ENCODE measurements at regions not wholly inside any gene's neighbourhood (a gene's known extent, or its start where the extent isn't known, plus 50 kb on each side); places are given as distances from the start of the nearest gene placed in this dataset.
A peak's percentile ranks its signal among the peaks of the same experiment; 100 is the strongest.
"Not testable (repeated sequence)": the region's sequence is repeated elsewhere in the genome, so short reads cannot be mapped to it uniquely, and the experiment has no call there.

DNA sequence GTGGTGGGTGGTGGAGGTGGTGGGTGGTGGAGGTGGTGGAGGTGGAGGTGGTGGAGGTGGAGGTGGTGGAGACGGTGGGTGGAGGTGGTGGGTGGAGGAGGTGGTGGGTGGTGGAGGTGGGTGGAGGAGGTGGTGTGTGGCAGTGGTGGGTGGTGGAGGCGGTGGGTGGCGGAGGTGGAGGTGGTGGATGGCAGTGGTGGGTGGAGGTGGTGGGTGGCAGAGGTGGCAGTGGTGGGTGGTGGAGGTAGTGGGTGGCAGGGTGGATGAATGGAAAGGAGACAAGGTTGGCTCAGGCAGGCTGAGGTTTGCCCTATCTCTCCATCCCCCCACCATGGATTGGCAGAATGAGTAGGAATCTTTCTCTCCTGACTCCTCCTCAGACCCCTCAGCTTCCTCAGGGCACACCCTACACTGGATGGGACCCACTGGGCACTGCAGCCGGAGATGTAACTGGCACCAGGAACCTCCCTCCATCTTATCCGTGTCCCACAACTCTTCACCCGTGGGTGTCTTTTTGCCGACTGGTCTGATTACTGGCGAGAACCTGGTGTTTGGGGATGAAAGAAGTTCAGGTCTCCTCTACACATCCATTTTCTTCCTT is 166.3 kb downstream of the C9orf50 start:
- no peak for DNase-seq

- no peak for DNase-seq
Observed at GRCh38 chr9:129453734-129454133, 167.2 kb downstream of the C9orf50 start.

- DNase-seq: no peak
Observed at GRCh38 chr9:129451669-129452068, 169.2 kb downstream of the C9orf50 start.

GRCh38 chr9:129451089-129451656 is 169.7 kb downstream of the C9orf50 start:
- DNase-seq: no peak

DNA sequence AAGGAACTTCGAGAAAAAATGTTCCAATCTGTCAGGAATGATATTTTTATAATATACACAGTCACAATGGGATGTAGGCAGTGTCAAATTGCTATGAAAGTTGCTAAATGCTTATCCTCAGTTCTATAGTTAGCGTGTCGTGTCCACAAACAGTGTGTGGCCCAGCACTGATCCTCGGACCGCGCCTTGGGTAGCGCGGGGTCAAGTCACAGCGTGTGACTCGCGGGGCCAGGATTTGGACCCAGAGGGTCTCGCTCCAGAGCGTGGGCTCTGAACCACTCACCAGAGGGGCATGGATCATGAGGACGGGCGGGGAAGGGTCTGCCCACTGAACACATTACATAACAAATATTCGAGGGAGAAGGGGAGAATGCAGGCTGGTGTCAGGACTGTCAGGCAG is 171.8 kb downstream of the C9orf50 start:
- no peak for DNase-seq

GRCh38 chr9:129446828-129447550 is 173.9 kb downstream of the C9orf50 start:
- peak in 1 of 2 experiments; percentile 18 for DNase-seq

DNA sequence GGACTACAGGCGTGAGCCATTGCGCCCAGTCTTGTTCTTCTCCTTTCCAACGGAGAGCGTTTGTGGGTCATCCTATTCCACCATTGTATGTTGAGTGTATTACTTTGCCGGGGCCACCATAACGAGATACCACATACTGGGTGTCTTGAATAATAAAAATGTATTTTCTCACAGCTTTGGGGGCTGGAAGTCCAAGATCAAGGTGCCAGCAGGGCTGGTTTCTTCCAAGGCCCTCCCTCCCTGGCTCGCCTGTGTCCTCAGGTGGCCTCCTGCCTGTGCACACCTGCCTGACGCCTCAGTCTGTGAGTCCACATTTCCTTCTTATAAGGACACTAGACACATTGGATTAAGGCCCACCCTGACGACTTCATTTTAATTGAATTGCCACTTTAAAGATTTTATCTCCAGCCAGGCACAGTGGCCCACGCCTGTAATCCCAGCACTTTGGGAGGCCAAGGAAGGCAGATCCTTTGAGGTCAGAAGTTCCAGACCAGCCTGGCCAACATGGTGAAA is 175.1 kb downstream of the C9orf50 start:
- DNase-seq: no peak

- not testable (repeated sequence) for DNase-seq
Observed at GRCh38 chr9:129443515-129444164, 177.3 kb downstream of the C9orf50 start.

GRCh38 chr9:129442803-129443511 is 177.9 kb downstream of the C9orf50 start:
- DNase-seq: no peak

DNA sequence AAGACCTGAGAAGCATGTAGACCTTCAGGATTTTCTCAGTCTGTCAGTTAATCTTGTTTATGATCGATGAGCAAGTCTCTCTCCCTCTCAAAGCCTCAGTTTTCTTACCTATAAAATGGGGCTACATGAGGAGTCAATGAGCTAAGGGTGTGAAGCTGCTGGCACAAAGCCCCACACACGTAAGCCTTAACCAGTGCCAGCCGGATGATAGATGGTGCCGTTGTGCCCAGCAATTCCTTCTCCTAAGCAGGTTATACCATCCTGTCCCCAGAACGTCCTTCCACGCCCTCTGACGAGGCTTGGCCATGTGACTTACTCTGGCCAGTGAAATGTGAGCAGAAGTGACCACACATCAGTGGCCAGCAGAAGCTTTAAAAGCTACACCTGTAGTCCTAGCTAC is 179.0 kb downstream of the C9orf50 start:
- DNase-seq: no peak

- DNase-seq: no peak
Observed at GRCh38 chr9:129440435-129441186, 180.3 kb downstream of the C9orf50 start.

DNA sequence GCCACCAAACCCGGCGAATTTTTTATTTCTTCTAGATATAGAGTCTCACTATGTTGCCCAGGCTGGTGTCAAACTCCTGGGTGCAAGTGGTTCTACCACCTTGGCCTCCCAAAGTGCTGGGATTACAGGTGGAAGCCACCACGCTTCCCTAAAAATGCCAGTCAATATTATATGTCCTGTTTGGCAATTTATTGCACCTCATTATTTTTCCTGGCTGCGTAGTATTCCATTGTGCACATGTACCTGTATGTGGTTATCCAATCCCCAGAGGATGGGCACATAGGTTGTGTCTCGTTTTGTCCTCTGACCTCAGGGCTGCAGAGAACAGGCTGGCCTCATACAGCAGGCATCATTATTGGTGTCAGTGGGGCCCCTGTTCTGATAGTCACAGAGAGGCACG is 181.7 kb downstream of the C9orf50 start:
- no peak for DNase-seq

- no peak for DNase-seq
Observed at GRCh38 chr9:129437626-129438323, 183.1 kb downstream of the C9orf50 start.

DNA sequence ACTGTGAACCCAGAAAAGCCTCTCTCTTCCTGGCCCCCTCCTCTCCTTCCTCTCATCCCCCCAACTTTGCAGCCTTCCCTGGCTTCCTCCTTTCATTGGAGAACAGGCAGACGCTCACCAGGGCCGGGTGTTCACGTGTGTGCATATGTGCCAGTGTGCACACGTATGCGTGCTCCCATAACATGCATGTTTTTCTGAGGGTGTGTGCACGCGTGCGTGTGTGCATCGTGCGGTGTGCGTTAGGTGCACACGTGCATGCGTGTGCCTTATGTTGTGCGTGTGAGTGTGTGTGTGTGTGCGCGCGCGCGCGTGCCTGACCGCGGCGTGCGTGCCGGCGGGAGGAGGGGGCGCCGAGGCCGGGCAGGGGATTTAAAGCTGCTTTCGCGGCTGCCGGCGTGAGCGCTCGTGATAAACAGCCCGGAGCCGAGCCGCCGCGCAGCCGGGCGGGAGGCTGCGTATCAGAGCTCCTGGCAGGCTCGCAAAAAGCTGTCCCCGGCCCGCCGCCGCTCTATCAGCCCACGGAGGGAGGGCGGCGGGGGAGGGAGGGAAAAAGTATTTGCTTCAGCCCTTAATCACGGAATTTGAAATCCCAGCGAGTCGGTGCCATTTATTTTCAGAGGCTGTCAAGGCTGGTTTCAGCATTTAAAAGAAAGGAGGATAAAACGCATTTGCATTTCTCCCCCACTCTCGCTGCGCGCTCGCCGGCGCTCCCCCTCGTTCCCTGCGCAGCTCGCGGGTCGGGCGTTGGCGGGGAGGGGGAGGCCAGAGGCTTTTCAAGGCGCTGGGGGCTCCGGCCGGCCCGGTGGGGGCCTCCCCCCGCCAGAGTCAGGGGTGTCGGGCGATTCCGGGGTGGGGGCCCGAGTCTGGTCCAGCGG is 183.9 kb downstream of the C9orf50 start:
- peak in 1 of 2 experiments; percentile 19 for DNase-seq

- no peak for DNase-seq
Observed at GRCh38 chr9:129435988-129436717, 184.7 kb downstream of the C9orf50 start.

DNA sequence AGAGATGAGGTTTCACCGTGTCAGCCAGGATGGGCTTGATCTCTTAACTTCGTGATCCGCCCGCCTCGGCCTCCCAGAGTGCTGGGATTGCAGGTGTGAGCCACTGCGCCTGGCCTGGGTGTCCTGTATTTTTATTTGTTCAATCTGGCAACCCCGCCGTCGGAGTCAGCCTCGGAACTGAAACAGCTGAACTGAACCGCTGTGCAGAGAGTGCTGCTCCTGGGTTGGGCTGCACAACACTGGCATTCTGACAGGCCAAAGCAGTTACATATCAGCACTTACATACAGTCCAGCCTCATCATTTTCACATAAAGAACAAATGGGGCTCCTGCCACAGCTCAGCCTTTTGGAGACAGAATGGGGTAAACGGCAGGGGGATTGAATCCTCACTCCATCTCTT is 185.6 kb downstream of the C9orf50 start:
- no peak for DNase-seq

GRCh38 chr9:129434187-129434586 is 186.7 kb downstream of the C9orf50 start:
- no peak for DNase-seq

GRCh38 chr9:129432297-129433154 is 188.4 kb downstream of the C9orf50 start:
- DNase-seq: no peak

Measured in NCI-H446 (cell line).